ENCODE measurements at regions not wholly inside any gene's neighbourhood (a gene's known extent, or its start where the extent isn't known, plus 50 kb on each side); places are given as distances from the start of the nearest gene placed in this dataset.
A peak's percentile ranks its signal among the peaks of the same experiment; 100 is the strongest.

DNA sequence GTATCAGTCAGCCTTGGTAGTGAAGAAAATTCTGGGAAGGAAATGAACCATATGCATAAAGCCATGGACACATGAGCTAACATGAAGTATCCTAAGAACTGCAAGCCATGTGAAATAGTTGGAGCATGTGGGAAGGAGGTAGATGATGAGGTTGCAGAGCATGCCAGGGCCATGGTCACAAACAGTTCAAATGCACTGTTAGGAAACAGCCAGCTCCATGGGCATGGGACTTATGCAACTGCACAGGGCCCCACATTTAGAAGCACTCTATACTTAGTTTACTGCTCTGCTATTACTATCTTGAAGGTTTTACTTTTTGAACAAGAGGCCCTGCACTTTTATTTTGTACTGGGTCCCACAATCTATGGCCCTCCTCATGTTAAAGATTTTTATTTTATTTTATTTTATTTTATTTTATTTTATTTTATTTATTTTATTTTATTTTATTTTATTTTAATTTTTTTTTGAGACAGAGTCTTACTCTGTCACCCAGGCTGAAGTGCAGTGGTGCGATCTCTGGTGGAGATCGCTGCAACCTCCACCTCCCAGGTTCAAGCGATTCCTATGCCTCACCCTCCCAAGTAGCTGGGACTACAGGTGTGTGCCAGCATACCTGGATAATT lies 169.1 kb downstream of the IBTK start:
- no peak overlapping the region for H3K27ac ChIP-seq (ENCODE audit: low read length)
- TF ChIP-seq, protein P1, sequence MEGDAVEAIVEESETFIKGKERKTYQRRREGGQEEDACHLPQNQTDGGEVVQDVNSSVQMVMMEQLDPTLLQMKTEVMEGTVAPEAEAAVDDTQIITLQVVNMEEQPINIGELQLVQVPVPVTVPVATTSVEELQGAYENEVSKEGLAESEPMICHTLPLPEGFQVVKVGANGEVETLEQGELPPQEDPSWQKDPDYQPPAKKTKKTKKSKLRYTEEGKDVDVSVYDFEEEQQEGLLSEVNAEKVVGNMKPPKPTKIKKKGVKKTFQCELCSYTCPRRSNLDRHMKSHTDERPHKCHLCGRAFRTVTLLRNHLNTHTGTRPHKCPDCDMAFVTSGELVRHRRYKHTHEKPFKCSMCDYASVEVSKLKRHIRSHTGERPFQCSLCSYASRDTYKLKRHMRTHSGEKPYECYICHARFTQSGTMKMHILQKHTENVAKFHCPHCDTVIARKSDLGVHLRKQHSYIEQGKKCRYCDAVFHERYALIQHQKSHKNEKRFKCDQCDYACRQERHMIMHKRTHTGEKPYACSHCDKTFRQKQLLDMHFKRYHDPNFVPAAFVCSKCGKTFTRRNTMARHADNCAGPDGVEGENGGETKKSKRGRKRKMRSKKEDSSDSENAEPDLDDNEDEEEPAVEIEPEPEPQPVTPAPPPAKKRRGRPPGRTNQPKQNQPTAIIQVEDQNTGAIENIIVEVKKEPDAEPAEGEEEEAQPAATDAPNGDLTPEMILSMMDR (IDR thresholded peaks at IDR 0.05; ENCODE audit: low read depth, low read length) = no peak
- no peak for TF ChIP-seq EZH2phosphoT487 (IDR thresholded peaks at IDR 0.05; ENCODE audit: low read depth)
- H3K4me3 ChIP-seq (ENCODE audit: low read length) = no peak overlapping the region
- H3K79me2 ChIP-seq (ENCODE audit: low read length) = no peaks in the 10 kb centered on the region
- H3K9me3 ChIP-seq (ENCODE audit: insufficient read depth, low read length) = no peaks in the 10 kb centered on the region
- no peak overlapping the region for H2AFZ ChIP-seq (ENCODE audit: low read depth, low read length)
- H3K36me3 ChIP-seq (replicated peaks; ENCODE audit: low read depth, low read length) = no peaks in the 10 kb centered on the region
- peaks cover 34% of the 10 kb centered on the region for H3K4me1 ChIP-seq (ENCODE audit: low read length)
- no peaks in the 10 kb centered on the region for H4K20me1 ChIP-seq (ENCODE audit: insufficient read depth, low read length)
- H3K4me2 ChIP-seq (ENCODE audit: low read length) = no peak overlapping the region
- H3K9ac ChIP-seq (ENCODE audit: low read length) = no peak overlapping the region
- H3K27me3 ChIP-seq (ENCODE audit: low read depth, low read length) = no peaks in the 10 kb centered on the region

DNA sequence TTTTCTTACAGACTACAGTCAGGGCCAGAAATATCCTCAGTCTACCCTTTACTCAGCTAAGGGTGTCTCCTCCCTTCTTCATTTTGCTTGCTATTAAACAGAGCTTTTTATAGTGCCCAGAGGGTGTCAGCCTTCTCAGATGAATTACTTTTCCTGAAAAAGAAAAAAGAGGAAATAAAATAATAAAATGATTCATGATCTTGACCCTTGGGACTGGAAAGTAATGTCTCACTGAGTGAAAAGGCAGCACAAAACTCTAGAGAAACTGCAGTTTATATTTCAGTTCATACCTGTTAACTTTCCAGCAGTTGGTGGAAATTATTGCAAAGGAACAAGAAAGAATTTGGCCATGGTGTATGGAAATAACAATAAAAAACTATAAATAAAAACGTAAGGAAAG lies 170.6 kb downstream of the IBTK start:
- Histone ChIP-seq H3K9me3 (ENCODE audit: insufficient read depth, low read length) (no peaks in the 10 kb centered on the region), H3K27me3 (ENCODE audit: low read depth, low read length) (no peaks in the 10 kb centered on the region), H3K79me2 (ENCODE audit: low read length) (no peaks in the 10 kb centered on the region), H4K20me1 (ENCODE audit: insufficient read depth, low read length) (no peaks in the 10 kb centered on the region), H3K4me2 (ENCODE audit: low read length) (0 out of 2 replicates have a peak overlapping the region, but pooled peaks have one; percentile 2), H2AFZ (ENCODE audit: low read depth, low read length) (peak overlapping the region; percentile 67), H3K9ac (ENCODE audit: low read length) (peak overlapping the region; percentile 5; the same call in 1 of the 2 replicates), H3K27ac (ENCODE audit: low read length) (peak overlapping the region; percentile 13; the same call in 1 of the 2 replicates), H3K36me3 (replicated peaks; ENCODE audit: low read depth, low read length) (no peaks in the 10 kb centered on the region), H3K4me1 (ENCODE audit: low read length) (peaks cover 49% of the 10 kb centered on the region), H3K4me3 (ENCODE audit: low read length) (no peak overlapping the region)
- TF ChIP-seq EZH2phosphoT487 (IDR thresholded peaks at IDR 0.05; ENCODE audit: low read depth) = no peak
- TF ChIP-seq, protein P1 (IDR thresholded peaks at IDR 0.05; ENCODE audit: low read depth, low read length) = peak; percentile 28

DNA sequence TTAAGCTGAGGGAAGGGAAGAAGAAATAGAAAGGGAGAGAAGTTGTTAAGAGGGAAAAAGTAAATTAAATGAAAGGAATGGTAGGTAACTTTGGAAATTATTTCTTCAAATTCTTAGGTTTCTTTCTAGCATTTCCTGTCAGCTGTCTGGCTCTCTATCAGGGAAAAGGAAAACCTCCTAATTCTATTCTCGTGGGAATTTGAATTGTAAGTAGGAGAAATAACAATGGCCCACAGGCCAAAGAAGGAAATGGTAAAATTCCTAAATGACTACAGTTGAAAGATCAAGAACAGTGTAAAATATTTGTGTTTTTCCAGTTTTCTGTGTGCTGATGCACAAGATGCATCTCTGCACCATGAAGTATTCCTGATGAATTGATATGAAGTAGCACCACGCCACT lies 173.0 kb downstream of the IBTK start:
- H3K4me1 ChIP-seq (ENCODE audit: low read length) = peaks cover 70% of the 10 kb centered on the region
- H3K36me3 ChIP-seq (replicated peaks; ENCODE audit: low read depth, low read length) = peaks cover 5% of the 10 kb centered on the region
- no peak overlapping the region; the same call in 1 of the 2 replicates for H3K27ac ChIP-seq (ENCODE audit: low read length)
- H3K79me2 ChIP-seq (ENCODE audit: low read length) = no peaks in the 10 kb centered on the region
- no peaks in the 10 kb centered on the region for H3K27me3 ChIP-seq (ENCODE audit: low read depth, low read length)
- H2AFZ ChIP-seq (ENCODE audit: low read depth, low read length) = no peak overlapping the region
- H3K4me2 ChIP-seq (ENCODE audit: low read length) = 0 out of 2 replicates have a peak overlapping the region, but pooled peaks have one; percentile 2
- no peaks in the 10 kb centered on the region for H4K20me1 ChIP-seq (ENCODE audit: insufficient read depth, low read length)
- TF ChIP-seq, protein P1 (IDR thresholded peaks at IDR 0.05; ENCODE audit: low read depth, low read length) = no peak
- no peak for TF ChIP-seq EZH2phosphoT487 (IDR thresholded peaks at IDR 0.05; ENCODE audit: low read depth)
- no peak overlapping the region for H3K9ac ChIP-seq (ENCODE audit: low read length)
- H3K4me3 ChIP-seq (ENCODE audit: low read length) = no peak overlapping the region
- no peaks in the 10 kb centered on the region for H3K9me3 ChIP-seq (ENCODE audit: insufficient read depth, low read length)

DNA sequence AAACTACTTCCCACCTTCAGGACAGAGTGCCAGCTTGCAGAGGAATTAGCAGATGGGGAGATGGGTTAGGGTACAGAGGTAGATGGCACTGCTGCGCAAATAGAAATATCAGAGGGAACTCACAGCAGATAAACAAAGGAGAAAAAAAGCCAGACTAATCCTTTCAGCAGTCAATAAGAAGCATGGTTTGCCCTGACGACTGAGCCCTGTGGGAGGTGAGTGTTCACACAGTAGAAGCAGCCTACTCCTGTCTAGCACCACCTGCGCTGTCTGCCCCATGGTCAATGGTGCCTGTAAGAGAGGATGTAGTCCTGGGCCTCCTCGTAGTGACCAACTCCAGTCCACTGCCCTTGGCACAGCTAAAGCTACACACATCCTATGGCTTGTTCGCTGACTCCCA lies 174.1 kb downstream of the IBTK start:
- no peaks in the 10 kb centered on the region for H4K20me1 ChIP-seq (ENCODE audit: insufficient read depth, low read length)
- peak overlapping the region; percentile 96 for H3K27ac ChIP-seq (ENCODE audit: low read length)
- peak overlapping the region; percentile 40; the same call in 1 of the 2 replicates for H2AFZ ChIP-seq (ENCODE audit: low read depth, low read length)
- H3K79me2 ChIP-seq (ENCODE audit: low read length) = no peaks in the 10 kb centered on the region
- peak overlapping the region; percentile 49 for H3K4me2 ChIP-seq (ENCODE audit: low read length)
- no peak overlapping the region for H3K4me3 ChIP-seq (ENCODE audit: low read length)
- TF ChIP-seq, protein P1 (IDR thresholded peaks at IDR 0.05; ENCODE audit: low read depth, low read length) = peak; percentile 17; the same call in 1 of the 2 replicates
- TF ChIP-seq EZH2phosphoT487 (IDR thresholded peaks at IDR 0.05; ENCODE audit: low read depth) = no peak
- H3K9ac ChIP-seq (ENCODE audit: low read length) = peak overlapping the region; percentile 55
- H3K9me3 ChIP-seq (ENCODE audit: insufficient read depth, low read length) = no peaks in the 10 kb centered on the region
- H3K27me3 ChIP-seq (ENCODE audit: low read depth, low read length) = no peaks in the 10 kb centered on the region
- peaks cover 15% of the 10 kb centered on the region for H3K36me3 ChIP-seq (replicated peaks; ENCODE audit: low read depth, low read length)
- H3K4me1 ChIP-seq (ENCODE audit: low read length) = peaks cover 80% of the 10 kb centered on the region
